ENCODE measurements at regions not wholly inside any gene's neighbourhood (a gene's known extent, or its start where the extent isn't known, plus 50 kb on each side); places are given as distances from the start of the nearest gene placed in this dataset.

GRCh38 chr3:67781218-67781617 lies 126.8 kb upstream of the SUCLG2 start:
- H3K27me3 ChIP-seq (ENCODE audit: control insufficient read depth in 1 of 2, insufficient read depth in 2 of 2, low read length in 2 of 2) = no peaks in the 10 kb centered on the region
- no peak overlapping the region for H3K9ac ChIP-seq (ENCODE audit: low read length)
- H3K36me3 ChIP-seq (ENCODE audit: insufficient read depth, low read length) = no peaks in the 10 kb centered on the region
- H3K4me3 ChIP-seq (ENCODE audit: low read depth in 1 of 2, low read length in 2 of 2) = no peak overlapping the region
- no peaks in the 10 kb centered on the region for H3K9me3 ChIP-seq (ENCODE audit: low read length)
- H3K4me1 ChIP-seq (ENCODE audit: insufficient read depth, low read length) = peaks cover 5% of the 10 kb centered on the region
- H3K27ac ChIP-seq (ENCODE audit: low read depth, low read length) = no peak overlapping the region

- H3K9me3 ChIP-seq (ENCODE audit: low read length) = no peaks in the 10 kb centered on the region
- H3K27me3 ChIP-seq (ENCODE audit: control insufficient read depth in 1 of 2, insufficient read depth in 2 of 2, low read length in 2 of 2) = no peaks in the 10 kb centered on the region
- no peak overlapping the region for H3K27ac ChIP-seq (ENCODE audit: low read depth, low read length)
- no peak overlapping the region for H3K4me3 ChIP-seq (ENCODE audit: low read depth in 1 of 2, low read length in 2 of 2)
- H3K9ac ChIP-seq (ENCODE audit: low read length) = no peak overlapping the region
- H3K36me3 ChIP-seq (ENCODE audit: insufficient read depth, low read length) = no peaks in the 10 kb centered on the region
- no peaks in the 10 kb centered on the region for H3K4me1 ChIP-seq (ENCODE audit: insufficient read depth, low read length)
These were observed 120.3 kb upstream of the SUCLG2 start for GRCh38 chr3:67774676-67775075.

GRCh38 chr3:67765575-67765974 lies 111.2 kb upstream of the SUCLG2 start:
- Histone ChIP-seq H3K9ac (ENCODE audit: low read length) (no peak overlapping the region), H3K36me3 (ENCODE audit: insufficient read depth, low read length) (no peaks in the 10 kb centered on the region), H3K4me1 (ENCODE audit: insufficient read depth, low read length) (no peaks in the 10 kb centered on the region), H3K27me3 (ENCODE audit: control insufficient read depth in 1 of 2, insufficient read depth in 2 of 2, low read length in 2 of 2) (no peaks in the 10 kb centered on the region), H3K9me3 (ENCODE audit: low read length) (no peaks in the 10 kb centered on the region), H3K27ac (ENCODE audit: low read depth, low read length) (no peak overlapping the region), H3K4me3 (ENCODE audit: low read depth in 1 of 2, low read length in 2 of 2) (no peak overlapping the region)

GRCh38 chr3:67745296-67745695 lies 90.9 kb upstream of the SUCLG2 start:
- Histone ChIP-seq H3K4me1 (ENCODE audit: insufficient read depth, low read length) (no peaks in the 10 kb centered on the region), H3K27ac (ENCODE audit: low read depth, low read length) (no peak overlapping the region), H3K4me3 (ENCODE audit: low read depth in 1 of 2, low read length in 2 of 2) (no peak overlapping the region), H3K27me3 (ENCODE audit: control insufficient read depth in 1 of 2, insufficient read depth in 2 of 2, low read length in 2 of 2) (no peaks in the 10 kb centered on the region), H3K36me3 (ENCODE audit: insufficient read depth, low read length) (no peaks in the 10 kb centered on the region), H3K9ac (ENCODE audit: low read length) (no peak overlapping the region), H3K9me3 (ENCODE audit: low read length) (peaks cover 2% of the 10 kb centered on the region)

- no peaks in the 10 kb centered on the region for H3K9me3 ChIP-seq (ENCODE audit: low read length)
- H3K27me3 ChIP-seq (ENCODE audit: control insufficient read depth in 1 of 2, insufficient read depth in 2 of 2, low read length in 2 of 2) = no peaks in the 10 kb centered on the region
- no peaks in the 10 kb centered on the region for H3K36me3 ChIP-seq (ENCODE audit: insufficient read depth, low read length)
- H3K9ac ChIP-seq (ENCODE audit: low read length) = no peak overlapping the region
- no peaks in the 10 kb centered on the region for H3K4me1 ChIP-seq (ENCODE audit: insufficient read depth, low read length)
- no peak overlapping the region for H3K4me3 ChIP-seq (ENCODE audit: low read depth in 1 of 2, low read length in 2 of 2)
- no peak overlapping the region for H3K27ac ChIP-seq (ENCODE audit: low read depth, low read length)
These were observed 90.3 kb upstream of the SUCLG2 start for GRCh38 chr3:67744699-67745098.

- H3K27ac ChIP-seq (ENCODE audit: low read depth, low read length) = no peak overlapping the region
- H3K9me3 ChIP-seq (ENCODE audit: low read length) = no peaks in the 10 kb centered on the region
- H3K9ac ChIP-seq (ENCODE audit: low read length) = no peak overlapping the region
- H3K4me1 ChIP-seq (ENCODE audit: insufficient read depth, low read length) = no peaks in the 10 kb centered on the region
- no peaks in the 10 kb centered on the region for H3K36me3 ChIP-seq (ENCODE audit: insufficient read depth, low read length)
- no peaks in the 10 kb centered on the region for H3K27me3 ChIP-seq (ENCODE audit: control insufficient read depth in 1 of 2, insufficient read depth in 2 of 2, low read length in 2 of 2)
- no peak overlapping the region for H3K4me3 ChIP-seq (ENCODE audit: low read depth in 1 of 2, low read length in 2 of 2)
These were observed 85.4 kb upstream of the SUCLG2 start for GRCh38 chr3:67739851-67740250.

GRCh38 chr3:67737906-67738865 lies 83.8 kb upstream of the SUCLG2 start:
- no peaks in the 10 kb centered on the region for H3K36me3 ChIP-seq (ENCODE audit: insufficient read depth, low read length)
- no peak overlapping the region for H3K9ac ChIP-seq (ENCODE audit: low read length)
- no peak overlapping the region for H3K4me3 ChIP-seq (ENCODE audit: low read depth in 1 of 2, low read length in 2 of 2)
- no peaks in the 10 kb centered on the region for H3K9me3 ChIP-seq (ENCODE audit: low read length)
- no peak overlapping the region for H3K27ac ChIP-seq (ENCODE audit: low read depth, low read length)
- no peaks in the 10 kb centered on the region for H3K27me3 ChIP-seq (ENCODE audit: control insufficient read depth in 1 of 2, insufficient read depth in 2 of 2, low read length in 2 of 2)
- no peaks in the 10 kb centered on the region for H3K4me1 ChIP-seq (ENCODE audit: insufficient read depth, low read length)

GRCh38 chr3:67737140-67737539 lies 82.7 kb upstream of the SUCLG2 start:
- Histone ChIP-seq H3K4me1 (ENCODE audit: insufficient read depth, low read length) (no peaks in the 10 kb centered on the region), H3K9ac (ENCODE audit: low read length) (no peak overlapping the region), H3K4me3 (ENCODE audit: low read depth in 1 of 2, low read length in 2 of 2) (no peak overlapping the region), H3K27me3 (ENCODE audit: control insufficient read depth in 1 of 2, insufficient read depth in 2 of 2, low read length in 2 of 2) (no peaks in the 10 kb centered on the region), H3K27ac (ENCODE audit: low read depth, low read length) (no peak overlapping the region), H3K9me3 (ENCODE audit: low read length) (no peaks in the 10 kb centered on the region), H3K36me3 (ENCODE audit: insufficient read depth, low read length) (no peaks in the 10 kb centered on the region)

GRCh38 chr3:67733269-67733950 lies 79.0 kb upstream of the SUCLG2 start:
- no peaks in the 10 kb centered on the region for H3K27me3 ChIP-seq (ENCODE audit: control insufficient read depth in 1 of 2, insufficient read depth in 2 of 2, low read length in 2 of 2)

GRCh38 chr3:67724434-67724833 lies 70.0 kb upstream of the SUCLG2 start:
- Histone ChIP-seq H3K4me3 (ENCODE audit: low read depth in 1 of 2, low read length in 2 of 2) (no peak overlapping the region), H3K9me3 (ENCODE audit: low read length) (no peaks in the 10 kb centered on the region), H3K27ac (ENCODE audit: low read depth, low read length) (no peak overlapping the region), H3K4me1 (ENCODE audit: insufficient read depth, low read length) (no peaks in the 10 kb centered on the region), H3K36me3 (ENCODE audit: insufficient read depth, low read length) (no peaks in the 10 kb centered on the region), H3K9ac (ENCODE audit: low read length) (no peak overlapping the region), H3K27me3 (ENCODE audit: control insufficient read depth in 1 of 2, insufficient read depth in 2 of 2, low read length in 2 of 2) (no peaks in the 10 kb centered on the region)

More at GRCh38 chr3:67733269-67733950, 79.0 kb upstream of the SUCLG2 start:
- Histone ChIP-seq H3K36me3 (ENCODE audit: insufficient read depth, low read length) (no peaks in the 10 kb centered on the region), H3K27ac (ENCODE audit: low read depth, low read length) (no peak overlapping the region), H3K4me3 (ENCODE audit: low read depth in 1 of 2, low read length in 2 of 2) (no peak overlapping the region), H3K9ac (ENCODE audit: low read length) (no peak overlapping the region), H3K4me1 (ENCODE audit: insufficient read depth, low read length) (no peaks in the 10 kb centered on the region), H3K9me3 (ENCODE audit: low read length) (no peaks in the 10 kb centered on the region)

GRCh38 chr3:67723863-67724262 lies 69.5 kb upstream of the SUCLG2 start:
- Histone ChIP-seq H3K9ac (ENCODE audit: low read length) (no peak overlapping the region), H3K9me3 (ENCODE audit: low read length) (no peaks in the 10 kb centered on the region), H3K4me1 (ENCODE audit: insufficient read depth, low read length) (no peaks in the 10 kb centered on the region), H3K27ac (ENCODE audit: low read depth, low read length) (no peak overlapping the region), H3K4me3 (ENCODE audit: low read depth in 1 of 2, low read length in 2 of 2) (no peak overlapping the region), H3K27me3 (ENCODE audit: control insufficient read depth in 1 of 2, insufficient read depth in 2 of 2, low read length in 2 of 2) (no peaks in the 10 kb centered on the region), H3K36me3 (ENCODE audit: insufficient read depth, low read length) (no peaks in the 10 kb centered on the region)
